H9 (cell line): ENCODE measurements at regions not wholly inside any gene's neighbourhood (a gene's known extent, or its start where the extent isn't known, plus 50 kb on each side); places are given as distances from the start of the nearest gene placed in this dataset.

Source experiments
- DNase-seq: peaks from one replicate; pipeline ENCODE4 v3.0.0-alpha.2; 2017
- H2AFZ ChIP-seq: one replicate; pipeline ENCODE4 v1.6.1; 2013; ENCODE audit warnings: mild to moderate bottlenecking, low read length, control low read depth, moderate library complexity
- H2AK5ac ChIP-seq: 2 replicates; pipeline ENCODE4 v1.6.1; 2013; ENCODE audit warnings: low read length, control low read depth, mixed read lengths; ENCODE audit not compliant: insufficient read length
- H2BK120ac ChIP-seq: one replicate; pipeline ENCODE4 v1.6.1; 2013; ENCODE audit warnings: low read depth, mild to moderate bottlenecking, low read length, control low read depth, inconsistent platforms; ENCODE audit not compliant: poor library complexity, severe bottlenecking
- H2BK12ac ChIP-seq: 2 replicates; pipeline ENCODE4 v1.6.1; 2013; ENCODE audit warnings: low read length, control low read depth, mixed read lengths, low read depth; ENCODE audit not compliant: insufficient read length
- H2BK15ac ChIP-seq: 2 replicates; pipeline ENCODE4 v1.6.1; 2013; ENCODE audit warnings: low read depth, low read length, control low read depth
- H2BK20ac ChIP-seq: one replicate; pipeline ENCODE4 v1.6.1; 2013; ENCODE audit warnings: low read depth, mild to moderate bottlenecking, low read length, control low read depth, inconsistent platforms; ENCODE audit not compliant: poor library complexity, severe bottlenecking
- H2BK5ac ChIP-seq: 2 replicates; pipeline ENCODE4 v1.6.1; 2013; ENCODE audit warnings: low read length, control low read depth, mixed read lengths; ENCODE audit not compliant: insufficient read length
- H3K14ac ChIP-seq: 2 replicates; pipeline ENCODE4 v1.6.1; 2013; ENCODE audit warnings: low read length, control low read depth; ENCODE audit not compliant: insufficient read depth
- H3K18ac ChIP-seq: 2 replicates; pipeline ENCODE4 v1.6.1; 2013; ENCODE audit warnings: low read depth, mild to moderate bottlenecking, mixed read lengths, low read length, control low read depth; ENCODE audit not compliant: insufficient read length
- H3K23ac ChIP-seq: 2 replicates; pipeline ENCODE4 v1.6.1; 2013; ENCODE audit warnings: low read length, control low read depth, mixed read lengths, low read depth; ENCODE audit not compliant: insufficient read length
- H3K23me2 ChIP-seq: 2 replicates; pipeline ENCODE4 v1.6.1; 2013; ENCODE audit warnings: low read depth, mild to moderate bottlenecking, mixed read lengths, low read length, control low read depth; ENCODE audit not compliant: insufficient read length, poor library complexity, severe bottlenecking
- H3K27ac ChIP-seq: 2 replicates; pipeline ENCODE4 v1.5.1; 2013; ENCODE audit warnings: low read length, control low read depth, mixed read lengths, low read depth; ENCODE audit not compliant: insufficient read length
- H3K27me3 ChIP-seq: 2 replicates; pipeline ENCODE4 v1.6.1; 2013; ENCODE audit warnings: low read length, control low read depth, inconsistent platforms; ENCODE audit not compliant: insufficient read depth
- H3K4ac ChIP-seq: 2 replicates; pipeline ENCODE4 v1.6.1; 2013; ENCODE audit warnings: low read depth, mild to moderate bottlenecking, control low read depth, inconsistent platforms, low read length, moderate library complexity
- H3K4me1 ChIP-seq: 2 replicates; pipeline ENCODE4 v1.6.1; 2013; ENCODE audit warnings: low read length, control low read depth, inconsistent platforms; ENCODE audit not compliant: insufficient read depth
- H3K4me2 ChIP-seq: 2 replicates; pipeline ENCODE4 v1.6.1; 2013; ENCODE audit warnings: low read length, control low read depth, mixed read lengths; ENCODE audit not compliant: insufficient read length, insufficient read depth
- H3K56ac ChIP-seq: 2 replicates; pipeline ENCODE4 v1.6.1; 2013; ENCODE audit warnings: low read depth, mild to moderate bottlenecking, mixed read lengths, low read length, control low read depth; ENCODE audit not compliant: insufficient read length
- H3K79me1 ChIP-seq: 2 replicates; pipeline ENCODE4 v1.6.1; 2013; ENCODE audit warnings: low read depth, mild to moderate bottlenecking, moderate library complexity, low read length, control low read depth, inconsistent platforms; ENCODE audit not compliant: insufficient read depth, poor library complexity, severe bottlenecking
- H3K79me2 ChIP-seq: 2 replicates; pipeline ENCODE4 v1.6.1; 2013; ENCODE audit warnings: low read length, control low read depth, inconsistent platforms; ENCODE audit not compliant: insufficient read depth
- H3K9ac ChIP-seq: 2 replicates; pipeline ENCODE4 v1.6.1; 2013; ENCODE audit warnings: low read length, control low read depth, mixed read lengths; ENCODE audit not compliant: insufficient read length; ENCODE audit errors: extremely low read depth
- H3K9me3 ChIP-seq: one replicate; pipeline ENCODE4 v1.6.1; 2013; ENCODE audit warnings: low read depth, low read length, inconsistent platforms; ENCODE audit not compliant: control insufficient read depth
- H3T11ph ChIP-seq: one replicate; pipeline ENCODE4 v1.6.1; 2013; ENCODE audit warnings: mild to moderate bottlenecking, low read length, control low read depth, inconsistent platforms
- H4K20me1 ChIP-seq: one replicate; pipeline ENCODE4 v1.6.1; 2013; ENCODE audit not compliant: control insufficient read depth, insufficient read length, insufficient read depth
- H4K5ac ChIP-seq: 2 replicates; pipeline ENCODE4 v1.6.1; 2013; ENCODE audit warnings: low read depth, mild to moderate bottlenecking, mixed read lengths, low read length, control low read depth; ENCODE audit not compliant: insufficient read length
- H4K8ac ChIP-seq: replicated peaks from 2 replicates; pipeline ENCODE4 v1.6.1; 2013; ENCODE audit warnings: low read length, control low read depth, mixed read lengths, low read depth; ENCODE audit not compliant: insufficient read length
- H4K91ac ChIP-seq: 2 replicates; pipeline ENCODE4 v1.6.1; 2013; ENCODE audit warnings: low read depth, mild to moderate bottlenecking, moderate library complexity, mixed read lengths, low read length, control low read depth; ENCODE audit not compliant: insufficient read length
- H3K27ac Mint-ChIP-seq, 3 experiments: 2 replicates in 2 of 3; 3 replicates in 1 of 3; pipeline ENCODE4 v1.8.0; 2020 to 2021; ENCODE audit warnings: mixed read lengths in 3 of 3, mild to moderate bottlenecking in 1 of 3, moderate library complexity in 1 of 3
- H3K27me3 Mint-ChIP-seq: 2 replicates; pipeline ENCODE4 v1.8.0; 2021; ENCODE audit warnings: low read depth, mild to moderate bottlenecking, moderate library complexity, mixed read lengths
- H3K36me3 Mint-ChIP-seq, 3 experiments: 2 replicates in 2 of 3; 3 replicates in 1 of 3; pipeline ENCODE4 v1.8.0; 2020 to 2021; ENCODE audit warnings: low read depth in 3 of 3, mixed read lengths in 3 of 3; ENCODE audit not compliant: insufficient read depth in 1 of 3
- H3K4me1 Mint-ChIP-seq, 2 experiments: 2 replicates each; pipeline ENCODE4 v1.8.0; 2020; ENCODE audit warnings: mixed read lengths in 2 of 2
- H3K4me3 Mint-ChIP-seq, 2 experiments: 2 replicates in 1 of 2; 3 replicates in 1 of 2; pipeline ENCODE4 v1.8.0; 2020 to 2021; ENCODE audit warnings: mild to moderate bottlenecking in 2 of 2, mixed read lengths in 2 of 2, moderate library complexity in 1 of 2
- H3K9me3 Mint-ChIP-seq, 2 experiments: 2 replicates in 1 of 2; 3 replicates in 1 of 2; pipeline ENCODE4 v1.8.0; 2020; ENCODE audit warnings: mild to moderate bottlenecking in 2 of 2, mixed read lengths in 2 of 2, moderate library complexity in 1 of 2
- CTCF ChIP-seq: fragments of 200-600 bp; sonication (generic); conservative IDR thresholded peaks from 3 replicates; pipeline ENCODE4 v1.8.0; 2021; ENCODE audit warnings: antibody characterized with exemption, mild to moderate bottlenecking
- WGBS: extraction: QIAGEN DNeasy Blood & Tissue Kit; methylation state at CpG from one replicate; pipeline ENCODE4 v1.1.7; 2013; ENCODE audit warnings: missing lambda C conversion rate, low lambda C conversion rate, mixed read lengths; ENCODE audit not compliant: insufficient read length; ENCODE audit errors: extremely low coverage; 5-methylcytosine and 5-hydroxymethylcytosine counted together

- H3K18ac ChIP-seq = no peak overlapping the region
These were observed 296.9 kb upstream of the TBL1XR1 start for GRCh38 chr3:177494216-177494615.

More at GRCh38 chr3:177494216-177494615, 296.9 kb upstream of the TBL1XR1 start:
- Histone ChIP-seq H3K4me1 (no peaks in the 10 kb centered on the region), H3K27ac (no peak overlapping the region), H4K91ac (no peak overlapping the region), H2BK20ac (no peak overlapping the region), H3K4me2 (no peak overlapping the region), H4K20me1 (no peaks in the 10 kb centered on the region), H3K23me2 (no peaks in the 10 kb centered on the region), H3K4ac (no peak overlapping the region), H3K23ac (no peak overlapping the region), H3K9ac (no peak overlapping the region), H2BK15ac (no peak overlapping the region), H2BK12ac (no peak overlapping the region), H4K5ac (no peak overlapping the region), H2AFZ (no peak overlapping the region), H3K56ac (no peak overlapping the region), H3K27me3 (no peaks in the 10 kb centered on the region), H3T11ph (no peak overlapping the region), H4K8ac (no peak overlapping the region), H3K79me2 (no peaks in the 10 kb centered on the region), H2BK5ac (no peak overlapping the region), H2BK120ac (no peak overlapping the region), H3K79me1 (no peaks in the 10 kb centered on the region), H3K9me3 (no peaks in the 10 kb centered on the region), H3K14ac (no peak overlapping the region), H2AK5ac (no peak overlapping the region)
- H3K4me1 Mint-ChIP-seq = peaks cover 0 to 8% of the 10 kb centered on the region in 2 experiments; a peak in 2 of 4 replicates
- no peaks in the 10 kb centered on the region for H3K36me3 Mint-ChIP-seq
- DNase-seq = no peak
- WGBS = no CpG with 5 or more reads among the region's 3 CpGs
- H3K27ac Mint-ChIP-seq = no peak overlapping the region; a peak in 1 of 7 replicates
- no peak overlapping the region for H3K4me3 Mint-ChIP-seq
- no peaks in the 10 kb centered on the region for H3K27me3 Mint-ChIP-seq
- TF ChIP-seq CTCF = no peak
- no peaks in the 10 kb centered on the region for H3K9me3 Mint-ChIP-seq
